Embryonic facial prominence (tissue), 1 donor: ENCODE measurements at regions not wholly inside any gene's neighbourhood (a gene's known extent, or its start where the extent isn't known, plus 50 kb on each side); places are given as distances from the start of the nearest gene placed in this dataset.

ENCODE experiments used
- DNase-seq: peaks from one replicate; pipeline ENCODE4 v3.0.0-alpha.2; 2016; ENCODE audit errors: extremely low spot score

- no peak for DNase-seq
Observed at GRCh38 chr12:46131732-46132469, 136.9 kb downstream of the SLC38A1 start.

DNA sequence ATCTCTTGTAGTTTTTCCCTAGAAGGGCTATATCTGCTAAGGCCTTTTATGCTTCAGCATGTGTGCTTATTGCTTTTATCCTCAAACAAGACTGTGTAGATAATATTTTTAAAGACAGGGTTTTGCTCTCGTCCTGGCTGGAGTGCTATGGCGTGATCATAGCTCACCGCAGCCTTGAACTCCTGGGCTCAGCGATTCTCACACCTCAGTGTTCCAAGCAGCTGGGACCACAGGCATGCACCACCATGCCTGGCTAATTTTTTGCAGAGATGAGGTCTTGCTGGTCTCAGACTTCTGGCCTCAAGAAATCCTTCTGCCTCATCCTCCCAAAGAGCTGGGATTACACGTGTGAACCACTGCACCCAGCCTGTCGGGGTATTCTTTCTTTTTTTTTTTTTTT lies 137.3 kb upstream of the SCAF11 start:
- DNase-seq, result no peak

- no peak for DNase-seq
Observed at GRCh38 chr12:46126050-46126727, 135.8 kb upstream of the SCAF11 start.

DNA sequence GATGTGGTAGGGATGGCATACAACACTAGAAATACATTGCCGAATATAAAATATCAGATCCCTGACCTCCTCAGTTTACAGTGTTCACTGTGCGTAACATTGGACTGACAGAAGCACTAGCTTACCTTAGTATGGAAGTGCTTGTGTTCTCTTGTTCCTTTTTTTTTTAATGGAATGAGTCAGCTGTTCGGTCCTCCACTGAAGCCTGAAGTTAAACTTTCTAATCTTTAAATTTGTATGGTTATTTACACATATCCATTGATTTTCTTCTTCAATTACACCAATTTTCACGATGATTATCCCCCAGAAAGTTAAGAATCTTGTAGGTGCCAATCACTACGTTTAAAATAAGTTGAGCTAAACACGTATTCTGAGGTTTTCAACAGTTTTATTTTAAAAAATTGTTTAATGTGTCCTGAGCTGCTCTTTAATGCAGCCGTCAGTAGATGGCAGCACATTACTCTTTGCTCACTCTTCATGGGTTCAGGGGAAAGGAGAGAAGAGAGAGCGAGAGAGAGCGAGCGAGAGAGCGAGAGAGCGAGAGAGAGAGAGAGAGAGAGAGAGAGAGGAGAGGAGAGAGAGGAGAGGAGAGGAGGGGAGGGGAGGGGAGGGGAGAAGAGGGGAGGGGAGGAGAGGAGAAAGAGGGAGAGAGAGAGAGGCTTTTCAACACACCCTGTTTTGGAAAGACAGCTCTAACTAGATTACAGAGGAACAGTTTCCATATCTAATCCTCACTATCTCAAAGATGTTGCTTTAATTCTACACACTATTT lies 134.7 kb upstream of the SCAF11 start:
- DNase-seq, result peak; percentile 74

DNA sequence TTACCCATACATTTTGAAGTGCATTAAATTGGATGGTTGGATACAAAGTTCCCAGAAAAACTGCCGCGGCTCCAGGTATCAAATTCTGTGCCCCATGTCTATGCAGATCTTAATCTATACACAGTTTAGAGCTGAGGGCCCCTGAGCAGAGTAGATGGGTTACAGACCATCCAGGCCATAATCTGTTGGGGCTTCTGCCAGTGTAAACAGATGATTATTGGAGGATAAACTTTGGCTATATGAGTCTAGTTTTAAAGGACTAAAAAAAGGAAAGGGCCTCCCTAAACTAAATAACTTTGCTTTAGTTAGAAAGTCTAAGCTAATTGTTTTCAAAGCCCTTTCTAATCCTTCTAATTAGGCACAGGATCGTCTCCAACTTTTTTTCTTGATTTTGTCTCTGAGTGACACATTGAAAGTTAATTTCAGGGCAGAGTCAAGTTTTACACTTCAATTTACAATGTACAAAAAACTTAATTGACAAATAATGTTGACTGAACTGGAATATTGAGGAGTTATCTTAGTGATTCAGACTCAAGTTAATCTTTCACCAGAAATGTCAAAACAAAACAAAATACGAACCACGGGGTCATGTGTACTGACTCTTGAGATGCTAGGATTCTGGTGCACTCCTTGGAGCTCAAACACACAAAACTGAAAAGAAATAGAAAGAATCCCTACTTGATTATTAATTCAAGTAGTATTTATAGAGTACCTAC lies 133.9 kb upstream of the SCAF11 start:
- DNase-seq, result no peak

GRCh38 chr12:46112364-46112763 lies 122.0 kb upstream of the SCAF11 start:
- DNase-seq, result no peak

DNA sequence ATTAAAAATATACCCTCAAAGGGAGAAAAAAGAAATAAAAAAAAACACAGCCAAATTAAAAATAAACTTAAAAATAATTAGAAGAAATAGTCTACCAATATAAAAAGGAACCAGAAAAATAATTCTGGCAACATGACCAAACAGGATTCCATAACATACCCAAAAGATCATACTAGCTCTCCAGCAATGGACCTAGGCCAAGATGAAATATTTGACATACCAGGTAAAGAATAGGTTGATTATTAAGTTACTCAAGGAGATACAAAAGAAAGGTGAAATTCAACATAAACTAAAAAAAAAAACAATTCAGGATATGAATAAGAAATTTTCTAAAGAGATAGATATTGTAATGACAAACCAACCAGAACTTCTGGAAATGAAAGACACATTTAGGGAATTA lies 121.3 kb upstream of the SCAF11 start:
- no peak for DNase-seq

DNA sequence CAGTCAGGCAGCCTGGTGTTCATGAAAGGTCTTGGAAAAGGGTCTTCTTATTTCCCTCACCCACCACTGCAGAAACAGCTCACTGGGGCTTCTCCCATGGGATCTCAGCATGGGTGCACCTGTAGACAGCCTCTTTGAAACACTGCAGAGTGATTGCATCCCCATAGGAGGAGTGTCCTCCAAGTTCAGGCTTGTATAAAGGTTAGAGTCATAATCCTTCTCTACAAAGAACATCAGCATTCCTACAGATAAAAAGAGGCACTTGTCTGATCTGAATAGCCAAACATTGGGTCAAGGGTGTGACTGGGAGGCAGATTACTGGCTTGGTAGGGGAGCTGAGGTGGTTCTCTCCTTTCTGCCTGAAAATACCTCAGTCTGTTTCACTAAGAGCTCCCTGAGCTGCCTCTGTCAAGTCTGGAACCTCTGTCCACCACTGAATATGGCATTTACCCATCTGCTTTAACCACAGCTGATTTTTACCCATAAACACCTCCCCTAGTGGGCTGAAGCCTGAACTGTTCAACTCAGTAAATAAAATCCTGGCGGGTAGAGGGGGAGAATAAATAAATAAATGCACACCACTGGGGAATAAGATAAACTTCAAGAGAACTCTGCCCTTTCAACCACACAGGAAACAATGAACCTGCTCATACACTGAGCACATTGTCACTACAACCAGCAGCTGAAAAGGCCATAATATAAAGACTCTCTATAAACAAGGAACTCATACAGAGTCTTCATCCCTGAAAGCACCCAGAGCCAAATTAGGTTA lies 120.7 kb upstream of the SCAF11 start:
- DNase-seq, result no peak

GRCh38 chr12:46110223-46110611 lies 119.8 kb upstream of the SCAF11 start:
- DNase-seq, result no peak

- DNase-seq, result no peak
Observed at GRCh38 chr12:46109343-46110222, 119.2 kb upstream of the SCAF11 start.

DNA sequence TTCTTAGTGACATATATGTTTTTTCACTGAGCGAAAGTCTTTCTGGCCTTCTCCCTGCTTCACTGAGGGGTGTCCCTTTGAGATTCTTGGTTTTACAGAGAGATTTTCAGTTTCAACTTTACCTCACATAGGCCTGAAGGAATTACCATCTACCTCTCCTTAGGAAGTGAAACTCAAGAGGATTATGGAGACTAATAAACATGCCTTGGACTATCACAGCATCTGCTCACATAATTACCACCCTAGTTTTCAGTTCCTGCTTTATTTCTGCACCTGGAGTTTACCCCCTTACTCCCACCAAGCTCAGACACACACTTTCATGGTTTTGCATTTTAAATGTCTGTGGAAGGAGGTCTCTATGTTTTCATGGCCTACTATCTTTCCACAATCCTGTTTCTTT lies 118.3 kb upstream of the SCAF11 start:
- no peak for DNase-seq

- no peak for DNase-seq
Observed at GRCh38 chr12:46107591-46107990, 117.2 kb upstream of the SCAF11 start.

- DNase-seq, result no peak
Observed at GRCh38 chr12:46105735-46106134, 115.4 kb upstream of the SCAF11 start.

DNA sequence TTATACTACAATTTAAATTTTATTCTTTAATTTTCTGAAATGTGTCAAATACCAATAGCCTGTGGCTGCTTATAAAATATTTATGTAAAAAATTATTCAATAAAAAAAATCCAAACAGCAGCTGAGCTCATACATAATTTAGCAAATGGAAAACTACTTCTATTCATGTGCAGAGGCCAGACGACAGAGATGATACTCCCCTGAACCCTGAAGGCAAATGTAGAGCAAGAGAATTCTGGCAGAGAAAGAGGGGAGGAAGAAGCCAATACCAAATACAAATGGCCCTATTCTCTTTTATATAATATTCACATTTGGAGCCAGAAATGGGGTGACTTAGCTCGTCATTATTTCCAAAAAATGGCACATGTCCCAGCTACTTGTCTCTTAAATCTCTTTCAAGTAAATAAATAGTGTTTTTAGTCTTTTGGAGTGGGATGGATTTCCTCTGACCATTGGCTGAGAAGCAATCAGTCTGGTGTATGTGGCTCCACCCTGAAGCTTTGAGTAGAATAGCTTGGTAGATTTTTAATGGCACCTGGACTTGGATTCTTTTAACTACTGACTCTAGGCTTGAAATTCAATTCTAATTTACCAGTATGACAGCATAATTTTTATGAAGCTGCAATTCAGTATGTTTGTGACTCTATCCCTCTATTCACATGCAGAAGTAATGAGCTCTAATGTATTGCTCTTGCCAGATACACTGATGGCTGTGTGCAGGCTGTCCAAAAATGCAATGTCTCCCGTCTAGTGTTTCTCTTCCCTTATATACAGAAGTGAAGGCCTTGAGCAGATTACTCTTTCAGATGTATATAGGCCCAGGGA lies 113.4 kb upstream of the SCAF11 start:
- DNase-seq, result no peak

- no peak for DNase-seq
Observed at GRCh38 chr12:46101485-46101869, 111.1 kb upstream of the SCAF11 start.

DNA sequence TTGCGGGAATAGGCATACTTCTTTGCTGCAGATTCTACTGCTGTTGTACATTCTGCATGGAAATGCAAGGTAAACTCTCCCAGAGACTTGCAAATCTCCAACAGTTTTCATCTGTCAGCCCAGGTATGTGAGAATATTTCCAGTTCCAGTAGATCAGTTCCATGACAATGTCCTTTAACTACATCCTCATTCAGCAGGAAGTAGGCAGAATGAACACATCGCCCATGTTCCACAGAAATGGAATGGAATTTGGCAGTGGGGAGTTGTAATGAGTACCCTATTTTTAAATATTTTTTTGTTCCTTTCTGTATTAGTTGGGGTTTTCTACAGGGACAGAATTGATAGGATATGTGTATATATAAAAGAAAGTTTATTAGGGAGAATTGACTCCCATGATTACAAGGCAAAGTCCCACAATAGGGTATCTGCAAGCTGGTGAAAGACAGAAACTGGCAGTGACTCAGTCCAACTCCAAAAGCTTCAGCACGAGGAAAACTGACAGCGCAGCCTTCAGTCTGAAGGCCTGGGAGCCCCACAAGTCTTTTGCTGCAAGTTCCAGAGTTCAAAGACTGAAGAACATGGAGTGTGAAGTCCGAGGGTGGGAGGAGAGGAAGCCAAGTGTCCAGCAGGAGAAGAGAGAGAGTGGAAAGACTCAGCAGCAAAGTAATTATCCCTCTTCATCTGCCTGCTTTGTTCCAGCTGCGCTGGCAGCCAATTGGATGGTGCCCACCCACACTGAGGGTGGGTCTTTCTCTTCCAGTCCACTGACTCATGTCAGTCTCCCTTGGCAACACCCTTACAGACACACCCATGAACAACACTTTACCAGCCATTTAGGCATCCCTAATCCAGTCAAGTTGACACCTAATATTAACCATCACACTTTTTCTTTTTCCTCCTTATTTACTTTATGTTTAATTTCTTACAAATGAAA lies 110.4 kb upstream of the SCAF11 start:
- no peak for DNase-seq

- no peak for DNase-seq
Observed at GRCh38 chr12:46089414-46090162, 99.2 kb upstream of the SCAF11 start.
